Mesodermal cell (in vitro differentiated cells): ENCODE measurements at regions not wholly inside any gene's neighbourhood (a gene's known extent, or its start where the extent isn't known, plus 50 kb on each side); places are given as distances from the start of the nearest gene placed in this dataset.
"Not testable (repeated sequence)": the region's sequence is repeated elsewhere in the genome, so short reads cannot be mapped to it uniquely, and the experiment has no call there.

ENCODE experiments used
- H3K27ac ChIP-seq: 2 replicates; pipeline ENCODE4 v1.7.0; 2013; ENCODE audit warnings: mild to moderate bottlenecking, low read depth, low read length, moderate library complexity; ENCODE audit not compliant: severe bottlenecking
- H3K36me3 ChIP-seq: 2 replicates; pipeline ENCODE4 v1.7.1; 2013; ENCODE audit warnings: mild to moderate bottlenecking, low read length, moderate library complexity; ENCODE audit not compliant: control insufficient read depth, insufficient read depth
- H3K4me1 ChIP-seq: one replicate; pipeline ENCODE4 v1.7.1; 2013; ENCODE audit warnings: mild to moderate bottlenecking, low read length; ENCODE audit not compliant: insufficient read depth, control insufficient read depth, poor library complexity, severe bottlenecking
- H3K4me3 ChIP-seq: 2 replicates; pipeline ENCODE4 v1.7.0; 2013; ENCODE audit warnings: low read length, control low read depth, mild to moderate bottlenecking; ENCODE audit not compliant: insufficient read depth, poor library complexity, severe bottlenecking; ENCODE audit errors: extremely low read depth
- H3K9me3 ChIP-seq: 2 replicates; pipeline ENCODE4 v1.7.1; 2013; ENCODE audit warnings: mild to moderate bottlenecking, low read length, moderate library complexity; ENCODE audit not compliant: control insufficient read depth
- WGBS, 2 experiments: methylation state at CpG; one replicate each; pipeline ENCODE4 v1.1.5; 2013; ENCODE audit warnings: missing lambda C conversion rate in 2 of 2; ENCODE audit not compliant: insufficient coverage in 2 of 2; 5-methylcytosine and 5-hydroxymethylcytosine counted together

GRCh38 chr5:109630093-109630492 is 59.6 kb upstream of the MAN2A1 start:
- WGBS, 2 experiments, result 80 to 90% methylated on average over 2 of the region's 4 CpGs
- Histone ChIP-seq H3K4me1 (no peaks in the 10 kb centered on the region), H3K9me3 (no peaks in the 10 kb centered on the region), H3K27ac (no peak overlapping the region), H3K4me3 (no peak overlapping the region), H3K36me3 (no peaks in the 10 kb centered on the region)

- no peak overlapping the region for H3K27ac ChIP-seq
- no peaks in the 10 kb centered on the region for H3K4me1 ChIP-seq
- H3K36me3 ChIP-seq, result no peaks in the 10 kb centered on the region
- H3K9me3 ChIP-seq, result no peaks in the 10 kb centered on the region
- no peak overlapping the region for H3K4me3 ChIP-seq
- WGBS, 2 experiments, result 90 to 100% methylated on average over 2 of the region's 3 CpGs
These were observed 61.1 kb upstream of the MAN2A1 start for GRCh38 chr5:109628591-109628990.

GRCh38 chr5:109621266-109621665 is 68.5 kb upstream of the MAN2A1 start:
- H3K27ac ChIP-seq, H3K4me3 ChIP-seq, H3K4me1 ChIP-seq, H3K9me3 ChIP-seq, H3K36me3 ChIP-seq: not testable (repeated sequence)
- WGBS, 2 experiments, result 88 to 96% methylated on average over 1 to 3 of the region's 5 CpGs

GRCh38 chr5:109620651-109621050 is 69.1 kb upstream of the MAN2A1 start:
- WGBS, 2 experiments, result 100% methylated on average over 1 of the region's 1 CpG; no CpG with 5 or more reads in 1 of the 2 experiments
- no peaks in the 10 kb centered on the region for H3K4me1 ChIP-seq
- no peak overlapping the region for H3K4me3 ChIP-seq
- H3K36me3 ChIP-seq, result no peaks in the 10 kb centered on the region
- H3K27ac ChIP-seq, result no peak overlapping the region
- no peaks in the 10 kb centered on the region for H3K9me3 ChIP-seq

GRCh38 chr5:109619606-109620005 is 70.1 kb upstream of the MAN2A1 start:
- no peaks in the 10 kb centered on the region for H3K9me3 ChIP-seq
- no peaks in the 10 kb centered on the region for H3K4me1 ChIP-seq
- no peak overlapping the region for H3K27ac ChIP-seq
- H3K36me3 ChIP-seq, result no peaks in the 10 kb centered on the region
- H3K4me3 ChIP-seq, result no peak overlapping the region

GRCh38 chr5:109619021-109619460 is 70.7 kb upstream of the MAN2A1 start:
- 82 to 97% methylated on average over 3 of the region's 3 CpGs for WGBS, 2 experiments
- no peaks in the 10 kb centered on the region for H3K9me3 ChIP-seq
- no peak overlapping the region for H3K27ac ChIP-seq
- no peak overlapping the region for H3K4me3 ChIP-seq
- H3K36me3 ChIP-seq, result no peaks in the 10 kb centered on the region
- H3K4me1 ChIP-seq, result no peaks in the 10 kb centered on the region

- no peaks in the 10 kb centered on the region for H3K4me1 ChIP-seq
- no peaks in the 10 kb centered on the region for H3K9me3 ChIP-seq
- H3K4me3 ChIP-seq, result no peak overlapping the region
- WGBS, 2 experiments, result 90% methylated on average over 2 to 3 of the region's 3 CpGs
- H3K27ac ChIP-seq, result no peak overlapping the region
- H3K36me3 ChIP-seq, result no peaks in the 10 kb centered on the region
These were observed 74.7 kb upstream of the MAN2A1 start for GRCh38 chr5:109614981-109615380.

- Histone ChIP-seq H3K36me3 (no peaks in the 10 kb centered on the region), H3K4me1 (no peaks in the 10 kb centered on the region)
- 100% methylated on average over 1 of the region's 4 CpGs; no CpG with 5 or more reads in 1 of the 2 experiments for WGBS, 2 experiments
These were observed 75.4 kb upstream of the MAN2A1 start for GRCh38 chr5:109614301-109614700.

GRCh38 chr5:109612278-109612905 is 77.3 kb upstream of the MAN2A1 start:
- H3K4me1 ChIP-seq, result no peaks in the 10 kb centered on the region
- no peak overlapping the region for H3K4me3 ChIP-seq
- H3K27ac ChIP-seq, result no peak overlapping the region
- H3K36me3 ChIP-seq, result no peaks in the 10 kb centered on the region
- WGBS, 2 experiments, result 40% methylated on average over 1 to 3 of the region's 6 CpGs
- H3K9me3 ChIP-seq, result no peaks in the 10 kb centered on the region

More at GRCh38 chr5:109614301-109614700, 75.4 kb upstream of the MAN2A1 start:
- Histone ChIP-seq H3K27ac (no peak overlapping the region), H3K9me3 (no peaks in the 10 kb centered on the region), H3K4me3 (no peak overlapping the region)

GRCh38 chr5:109611505-109611904 is 78.2 kb upstream of the MAN2A1 start:
- Histone ChIP-seq H3K4me3 (no peak overlapping the region), H3K9me3 (no peaks in the 10 kb centered on the region), H3K27ac (no peak overlapping the region), H3K4me1 (no peaks in the 10 kb centered on the region), H3K36me3 (no peaks in the 10 kb centered on the region)
- WGBS, 2 experiments, result 90 to 91% methylated on average over 3 of the region's 3 CpGs

- WGBS, 2 experiments, result 80 to 94% methylated on average over 1 to 3 of the region's 4 CpGs
- Histone ChIP-seq H3K4me3 (no peak overlapping the region), H3K4me1 (no peaks in the 10 kb centered on the region), H3K9me3 (no peaks in the 10 kb centered on the region), H3K27ac (no peak overlapping the region), H3K36me3 (no peaks in the 10 kb centered on the region)
These were observed 78.7 kb upstream of the MAN2A1 start for GRCh38 chr5:109611061-109611460.
